Kidney (tissue), 13 donors: ENCODE measurements at regions not wholly inside any gene's neighbourhood (a gene's known extent, or its start where the extent isn't known, plus 50 kb on each side); places are given as distances from the start of the nearest gene placed in this dataset.

ENCODE experiments used
- DNase-seq, 5 donors: peaks; one replicate each; pipeline ENCODE4 v3.0.0-alpha.2; 2013 to 2020
- FAIRE-seq: peaks from 2 replicates; lab custom pipeline; 2012; peaks lifted over from hg19 to GRCh38; lab: Jason Lieb, UNC
- H3K27ac ChIP-seq, 2 donors: one replicate each; pipeline ENCODE4 v1.7.0; 2013; ENCODE audit warnings: low read depth in 2 of 2, low read length in 2 of 2, inconsistent platforms in 1 of 2
- H3K27me3 ChIP-seq: one replicate; pipeline ENCODE4 v1.7.1; 2013; ENCODE audit warnings: low read length, inconsistent platforms; ENCODE audit not compliant: control insufficient read depth, insufficient read depth
- H3K36me3 ChIP-seq, 3 donors: one replicate each; pipeline versions ENCODE4 v1.7.0 to v1.7.1; 2013; ENCODE audit warnings: low read length in 3 of 3, control low read depth in 1 of 3, inconsistent platforms in 1 of 3; ENCODE audit not compliant: insufficient read depth in 3 of 3, control insufficient read depth in 2 of 3
- H3K4me1 ChIP-seq, 3 donors: one replicate each; pipeline versions ENCODE4 v1.7.0 to v1.7.1; 2013; ENCODE audit warnings: low read length in 3 of 3, inconsistent platforms in 1 of 3, low read depth in 1 of 3; ENCODE audit not compliant: control insufficient read depth in 2 of 3, insufficient read depth in 2 of 3
- H3K4me3 ChIP-seq, 3 donors: one replicate each; pipeline versions ENCODE4 v1.7.0 to v1.8.1; 2013; ENCODE audit warnings: low read length in 3 of 3, control low read depth in 1 of 3, inconsistent platforms in 1 of 3
- H3K9ac ChIP-seq, 3 donors: one replicate each; pipeline versions ENCODE4 v1.7.0 to v1.7.1; 2013; ENCODE audit warnings: low read length in 3 of 3, control low read depth in 1 of 3, inconsistent platforms in 1 of 3
- H3K9me3 ChIP-seq, 3 donors: one replicate each; pipeline versions ENCODE4 v1.7.0 to v1.7.1; 2013; ENCODE audit warnings: low read length in 3 of 3, control low read depth in 1 of 3, inconsistent platforms in 1 of 3; ENCODE audit not compliant: control insufficient read depth in 2 of 3, insufficient read depth in 1 of 3
- CTCF ChIP-seq: IDR thresholded peaks from 3 replicates; pipeline ENCODE4 v1.5.1; 2012; ENCODE audit warnings: mild to moderate bottlenecking, moderate library complexity, borderline replicate concordance; ENCODE audit not compliant: insufficient read depth; ENCODE audit errors: extremely low read depth
- intact Hi-C: fragments of 100-400 bp; cut with DNase I; formaldehyde crosslinking; loops from one replicate; pipeline ENCODE4 v1.11.1; 2022
- donor health status: control.
- donor health status: control.
- donor health status: control.
- donor health status: control.
- donor health status: control.
- donor health status: DM: yes; HTN: yes; CAD: no.
- donor health status: Normal renal cell carcinoma (clear cell type).

GRCh38 chr4:45648846-45649245 is 475.0 kb downstream of the GABRG1 start:
- H3K27ac ChIP-seq = no peak overlapping the region
- H3K9ac ChIP-seq = no peak overlapping the region
- H3K9me3 ChIP-seq = no peaks in the 10 kb centered on the region
- H3K4me3 ChIP-seq = no peak overlapping the region
- FAIRE-seq = no peak
- peaks cover 0 to 5% (median 0%) of the 10 kb centered on the region in 3 donors for H3K4me1 ChIP-seq
- intact Hi-C loops = no loop called here
- TF ChIP-seq CTCF = no peak
- no peaks in the 10 kb centered on the region for H3K36me3 ChIP-seq
- H3K27me3 ChIP-seq = no peaks in the 10 kb centered on the region
- DNase-seq = no peak

- H3K4me3 ChIP-seq = no peak overlapping the region
- DNase-seq (no peak), FAIRE-seq (no peak)
- no peaks in the 10 kb centered on the region for H3K27me3 ChIP-seq
- TF ChIP-seq CTCF = no peak
- H3K27ac ChIP-seq = no peak overlapping the region
- H3K4me1 ChIP-seq = peaks cover 0 to 5% (median 0%) of the 10 kb centered on the region in 3 donors
- H3K9ac ChIP-seq = no peak overlapping the region
- no peaks in the 10 kb centered on the region for H3K36me3 ChIP-seq
- H3K9me3 ChIP-seq = no peaks in the 10 kb centered on the region
- intact Hi-C loops = no loop called here
Measured at GRCh38 chr4:45647823-45648222, 476.0 kb downstream of the GABRG1 start.

- peak overlapping the region in 1 of 2 donors; percentile 8 for H3K27ac ChIP-seq
- DNase-seq (peak in 2 of 5 donors; percentile 9 to 13), FAIRE-seq (no peak)
Measured at GRCh38 chr4:45646885-45647590, 476.8 kb downstream of the GABRG1 start.

More at GRCh38 chr4:45646885-45647590, 476.8 kb downstream of the GABRG1 start:
- no peaks in the 10 kb centered on the region for H3K27me3 ChIP-seq
- TF ChIP-seq CTCF = no peak
- H3K4me3 ChIP-seq = peak overlapping the region in 2 of 3 donors; percentile 44 to 46
- intact Hi-C loops = no loop called here
- H3K9me3 ChIP-seq = no peaks in the 10 kb centered on the region
- no peaks in the 10 kb centered on the region for H3K36me3 ChIP-seq
- peaks cover 0 to 5% (median 0%) of the 10 kb centered on the region in 3 donors for H3K4me1 ChIP-seq
- no peak overlapping the region for H3K9ac ChIP-seq
